ENCODE measurements at regions not wholly inside any gene's neighbourhood (a gene's known extent, or its start where the extent isn't known, plus 50 kb on each side); places are given as distances from the start of the nearest gene placed in this dataset.

- Histone ChIP-seq H3K27me3 (no peaks in the 10 kb centered on the region), H3K4me1 (no peaks in the 10 kb centered on the region), H3K36me3 (no peaks in the 10 kb centered on the region), H3K9me3 (no peaks in the 10 kb centered on the region), H3K27ac (no peak overlapping the region), H3K4me3 (no peak overlapping the region)
- TF ChIP-seq CTCF (IDR thresholded peaks at IDR 0.05) = no peak
- no peak for ATAC-seq
- intact Hi-C loops (cut with DNase I) = no loop called here
- no peak for DNase-seq
These were observed 179.1 kb upstream of the PRLR start for GRCh38 chr5:35409361-35409760.

GRCh38 chr5:35408146-35408545 is 177.9 kb upstream of the PRLR start:
- Histone ChIP-seq H3K27me3 (no peaks in the 10 kb centered on the region), H3K4me3 (no peak overlapping the region), H3K4me1 (no peaks in the 10 kb centered on the region), H3K27ac (no peak overlapping the region), H3K9me3 (no peaks in the 10 kb centered on the region), H3K36me3 (no peaks in the 10 kb centered on the region)
- no peak for TF ChIP-seq CTCF (IDR thresholded peaks at IDR 0.05)
- ATAC-seq = no peak
- DNase-seq = no peak
- intact Hi-C loops (cut with DNase I) = no loop called here

- no peak for DNase-seq
- no peak for TF ChIP-seq CTCF (IDR thresholded peaks at IDR 0.05)
- Histone ChIP-seq H3K36me3 (no peaks in the 10 kb centered on the region), H3K4me3 (no peak overlapping the region), H3K9me3 (no peaks in the 10 kb centered on the region), H3K27ac (no peak overlapping the region), H3K4me1 (no peaks in the 10 kb centered on the region), H3K27me3 (no peaks in the 10 kb centered on the region)
- intact Hi-C loops (cut with DNase I) = no loop called here
- ATAC-seq = no peak
These were observed 177.4 kb upstream of the PRLR start for GRCh38 chr5:35407697-35408096.

GRCh38 chr5:35405938-35406337 is 175.7 kb upstream of the PRLR start:
- intact Hi-C loops (cut with DNase I) = no loop called here
- Histone ChIP-seq H3K4me3 (no peak overlapping the region), H3K4me1 (no peaks in the 10 kb centered on the region), H3K27me3 (no peaks in the 10 kb centered on the region), H3K27ac (no peak overlapping the region), H3K36me3 (no peaks in the 10 kb centered on the region), H3K9me3 (no peaks in the 10 kb centered on the region)
- no peak for DNase-seq
- ATAC-seq = no peak
- TF ChIP-seq CTCF (IDR thresholded peaks at IDR 0.05) = no peak

- intact Hi-C loops (cut with DNase I) = no loop called here
- no peak for ATAC-seq
These were observed 174.4 kb upstream of the PRLR start for GRCh38 chr5:35404701-35405100.

More at GRCh38 chr5:35404701-35405100, 174.4 kb upstream of the PRLR start:
- H3K4me1 ChIP-seq = no peaks in the 10 kb centered on the region
- no peak overlapping the region for H3K27ac ChIP-seq
- TF ChIP-seq CTCF (IDR thresholded peaks at IDR 0.05) = no peak
- no peaks in the 10 kb centered on the region for H3K27me3 ChIP-seq
- H3K36me3 ChIP-seq = no peaks in the 10 kb centered on the region
- no peak overlapping the region for H3K4me3 ChIP-seq
- DNase-seq = no peak
- H3K9me3 ChIP-seq = no peaks in the 10 kb centered on the region
